Naive thymus-derived CD4-positive, alpha-beta T cell (primary cell): ENCODE measurements at regions not wholly inside any gene's neighbourhood (a gene's known extent, or its start where the extent isn't known, plus 50 kb on each side); places are given as distances from the start of the nearest gene placed in this dataset.

ENCODE experiments used
- ATAC-seq: fragments of 150-1000 bp; cut with Tn5 transposase; 2 replicates; pipeline ENCODE4 v1.10.0; 2021; ENCODE audit warnings: mild to moderate bottlenecking, moderate library complexity
- CTCF ChIA-PET: fragments of 350-600 bp; sonication (Branson Sonifier 250); formaldehyde crosslinking; loops from one replicate; lab custom pipeline; 2021; ENCODE audit warnings: antibody characterized with exemption; lab: Charles Lee
- POLR2A ChIA-PET: fragments of 350-600 bp; sonication (Branson Sonifier 250); formaldehyde crosslinking; loops from one replicate; lab custom pipeline; 2021; ENCODE audit warnings: antibody characterized with exemption, inconsistent platforms; lab: Charles Lee
- DNase-seq, 9 donors: peaks; one replicate each; pipeline versions ENCODE4 v3.0.0 to v3.0.0-alpha.2; 2020 to 2022; ENCODE audit warnings: mixed read lengths in 1 of 9
- H3K27ac ChIP-seq: one replicate; pipeline ENCODE4 v1.7.0; 2013; ENCODE audit warnings: mild to moderate bottlenecking, low read depth, low read length, moderate library complexity
- H3K27me3 ChIP-seq, 2 donors: one replicate each; pipeline ENCODE4 v1.7.0; 2013; ENCODE audit warnings: low read length in 2 of 2, mild to moderate bottlenecking in 2 of 2, moderate library complexity in 2 of 2; ENCODE audit not compliant: control insufficient read depth in 2 of 2, insufficient read depth in 2 of 2
- H3K36me3 ChIP-seq, 3 experiments: 1 replicate in 2 of 3; 2 replicates in 1 of 3; pipeline ENCODE4 v1.7.0; 2013; ENCODE audit warnings: low read length in 3 of 3, mild to moderate bottlenecking in 3 of 3, moderate library complexity in 1 of 3; ENCODE audit not compliant: insufficient read depth in 3 of 3, control insufficient read depth in 2 of 3
- H3K4me1 ChIP-seq, 2 donors: one replicate each; pipeline ENCODE4 v1.7.0; 2013; ENCODE audit warnings: low read length in 2 of 2, mild to moderate bottlenecking in 2 of 2, moderate library complexity in 1 of 2; ENCODE audit not compliant: control insufficient read depth in 2 of 2, insufficient read depth in 2 of 2
- H3K4me3 ChIP-seq: 2 replicates; pipeline ENCODE4 v1.7.0; 2013; ENCODE audit warnings: mild to moderate bottlenecking, low read length
- H3K9me3 ChIP-seq, 3 experiments: 1 replicate in 2 of 3; 2 replicates in 1 of 3; pipeline ENCODE4 v1.7.0; 2013; ENCODE audit warnings: low read length in 3 of 3; ENCODE audit not compliant: control insufficient read depth in 2 of 3
- H3K27ac Mint-ChIP-seq, 9 donors: one replicate each; pipeline ENCODE4 v1.8.0; 2020 to 2022; ENCODE audit warnings: mixed read lengths in 9 of 9, mild to moderate bottlenecking in 8 of 9, moderate library complexity in 5 of 9, inconsistent platforms in 2 of 9
- H3K27me3 Mint-ChIP-seq, 5 donors: one replicate each; pipeline ENCODE4 v1.8.0; 2021 to 2022; ENCODE audit warnings: mixed read lengths in 5 of 5, mild to moderate bottlenecking in 1 of 5
- H3K36me3 Mint-ChIP-seq, 5 donors: one replicate each; pipeline ENCODE4 v1.8.0; 2020 to 2022; ENCODE audit warnings: mixed read lengths in 5 of 5, mild to moderate bottlenecking in 3 of 5, inconsistent platforms in 1 of 5
- H3K4me1 Mint-ChIP-seq, 7 donors: one replicate each; pipeline ENCODE4 v1.8.0; 2020 to 2022; ENCODE audit warnings: mixed read lengths in 7 of 7, mild to moderate bottlenecking in 3 of 7, inconsistent platforms in 1 of 7
- H3K4me3 Mint-ChIP-seq, 10 donors: one replicate each; pipeline ENCODE4 v1.8.0; 2020 to 2022; ENCODE audit warnings: mild to moderate bottlenecking in 10 of 10, mixed read lengths in 10 of 10, moderate library complexity in 6 of 10, inconsistent platforms in 2 of 10
- H3K9me3 Mint-ChIP-seq, 11 donors: one replicate each; pipeline ENCODE4 v1.8.0; 2020 to 2022; ENCODE audit warnings: mixed read lengths in 11 of 11, mild to moderate bottlenecking in 4 of 11, inconsistent platforms in 1 of 11, moderate library complexity in 1 of 11
- intact Hi-C, 2 donors: fragments of 100-400 bp; cut with micrococcal nuclease; formaldehyde crosslinking; loops; one replicate each; pipeline ENCODE4 v1.15.1; 2023

GRCh38 chr16:86156155-86156554, 257.2 kb downstream of the IRF8 start:
- Histone ChIP-seq H3K27ac (no peak overlapping the region), H3K4me3 (no peak overlapping the region), H3K9me3 (no peaks in the 10 kb centered on the region), H3K27me3 (no peaks in the 10 kb centered on the region), H3K4me1 (no peaks in the 10 kb centered on the region), H3K36me3 (no peaks in the 10 kb centered on the region)
- DNase-seq (no peak), ATAC-seq (no peak)
- Mint-ChIP-seq H3K27me3 (peaks cover 6 to 43% (median 22%) of the 10 kb centered on the region in 5 donors), H3K4me1 (peaks cover 0 to 12% (median 5%) of the 10 kb centered on the region in 7 donors), H3K4me3 (no peak overlapping the region), H3K36me3 (peaks cover 0 to 7% (median 0%) of the 10 kb centered on the region in 5 donors), H3K27ac (no peak overlapping the region), H3K9me3 (peaks cover 0 to 14% (median 0%) of the 10 kb centered on the region in 11 donors)
- POLR2A ChIA-PET = no interaction called here
- intact Hi-C loops = no loop called here
- CTCF ChIA-PET = no interaction called here

- Mint-ChIP-seq H3K27me3 (peaks cover 6 to 35% (median 18%) of the 10 kb centered on the region in 5 donors), H3K4me3 (no peak overlapping the region), H3K4me1 (peaks cover 0 to 12% (median 5%) of the 10 kb centered on the region in 7 donors), H3K27ac (no peak overlapping the region), H3K9me3 (peaks cover 0 to 18% (median 0%) of the 10 kb centered on the region in 11 donors), H3K36me3 (peaks cover 0 to 7% (median 0%) of the 10 kb centered on the region in 5 donors)
- DNase-seq (no peak), ATAC-seq (no peak)
- POLR2A ChIA-PET = no interaction called here
- H3K27ac ChIP-seq = no peak overlapping the region
- no peaks in the 10 kb centered on the region for H3K27me3 ChIP-seq
- no peak overlapping the region for H3K4me3 ChIP-seq
- CTCF ChIA-PET = no interaction called here
- H3K4me1 ChIP-seq = no peaks in the 10 kb centered on the region
- intact Hi-C loops = no loop called here
- no peaks in the 10 kb centered on the region for H3K9me3 ChIP-seq
- no peaks in the 10 kb centered on the region for H3K36me3 ChIP-seq
These were observed 258.8 kb downstream of the IRF8 start for GRCh38 chr16:86157616-86158247.

GRCh38 chr16:86158688-86159360, 259.9 kb downstream of the IRF8 start:
- Mint-ChIP-seq H3K9me3 (peaks cover 0 to 18% (median 0%) of the 10 kb centered on the region in 11 donors), H3K27me3 (peaks cover 6 to 31% (median 16%) of the 10 kb centered on the region in 5 donors), H3K27ac (peak overlapping the region in 1 of 9 donors; percentile 21), H3K4me3 (peak overlapping the region in 5 of 10 donors; percentile 21 to 57 (median 48)), H3K4me1 (peaks cover 0 to 12% (median 5%) of the 10 kb centered on the region in 7 donors), H3K36me3 (peaks cover 0 to 7% (median 0%) of the 10 kb centered on the region in 5 donors)
- H3K4me1 ChIP-seq = no peaks in the 10 kb centered on the region
- ChIA-PET POLR2A (no interaction called here), CTCF (no interaction called here)
- ATAC-seq (no peak), DNase-seq (no peak)
- no peaks in the 10 kb centered on the region for H3K9me3 ChIP-seq
- H3K27ac ChIP-seq = no peak overlapping the region
- no peak overlapping the region for H3K4me3 ChIP-seq
- H3K36me3 ChIP-seq = no peaks in the 10 kb centered on the region
- intact Hi-C loops = no loop called here
- no peaks in the 10 kb centered on the region for H3K27me3 ChIP-seq

- Histone ChIP-seq H3K9me3 (peaks cover 0 to 3% (median 0%) of the 10 kb centered on the region in 3 experiments), H3K4me1 (no peaks in the 10 kb centered on the region), H3K27me3 (no peaks in the 10 kb centered on the region), H3K4me3 (no peak overlapping the region), H3K36me3 (no peaks in the 10 kb centered on the region), H3K27ac (no peak overlapping the region)
- ChIA-PET POLR2A (no interaction called here), CTCF (no interaction called here)
- DNase-seq (no peak), ATAC-seq (no peak)
- intact Hi-C loops = no loop called here
- Mint-ChIP-seq H3K27ac (no peak overlapping the region), H3K9me3 (peaks cover 3 to 36% (median 18%) of the 10 kb centered on the region in 11 donors), H3K4me3 (no peak overlapping the region), H3K36me3 (peaks cover 0 to 5% (median 0%) of the 10 kb centered on the region in 5 donors), H3K27me3 (peaks cover 0 to 35% (median 11%) of the 10 kb centered on the region in 5 donors), H3K4me1 (peaks cover 0 to 7% (median 0%) of the 10 kb centered on the region in 7 donors)
These were observed 266.5 kb downstream of the IRF8 start for GRCh38 chr16:86165479-86165878.

GRCh38 chr16:86166414-86166813, 267.5 kb downstream of the IRF8 start:
- peaks cover 0 to 3% (median 0%) of the 10 kb centered on the region in 3 experiments for H3K9me3 ChIP-seq
- H3K36me3 Mint-ChIP-seq = peaks cover 0 to 5% (median 0%) of the 10 kb centered on the region in 5 donors
- no peak overlapping the region for H3K27ac ChIP-seq
- intact Hi-C loops = no loop called here
- peaks cover 3 to 36% (median 18%) of the 10 kb centered on the region in 11 donors for H3K9me3 Mint-ChIP-seq
- DNase-seq (no peak), ATAC-seq (no peak)
- H3K4me1 Mint-ChIP-seq = peaks cover 0 to 7% (median 0%) of the 10 kb centered on the region in 7 donors
- no peak overlapping the region for H3K4me3 Mint-ChIP-seq
- ChIA-PET POLR2A (no interaction called here), CTCF (no interaction called here)
- peaks cover 0 to 40% (median 15%) of the 10 kb centered on the region in 5 donors for H3K27me3 Mint-ChIP-seq
- no peak overlapping the region for H3K4me3 ChIP-seq
- H3K27me3 ChIP-seq = no peaks in the 10 kb centered on the region
- no peak overlapping the region for H3K27ac Mint-ChIP-seq
- H3K4me1 ChIP-seq = no peaks in the 10 kb centered on the region
- no peaks in the 10 kb centered on the region for H3K36me3 ChIP-seq

GRCh38 chr16:86167061-86167460, 268.1 kb downstream of the IRF8 start:
- intact Hi-C loops = no loop called here
- POLR2A ChIA-PET = no interaction called here
- ATAC-seq (no peak), DNase-seq (no peak)
- no peaks in the 10 kb centered on the region for H3K4me1 ChIP-seq
- H3K36me3 ChIP-seq = no peaks in the 10 kb centered on the region
- Mint-ChIP-seq H3K27ac (no peak overlapping the region), H3K27me3 (peaks cover 0 to 40% (median 16%) of the 10 kb centered on the region in 5 donors), H3K36me3 (peaks cover 0 to 5% (median 0%) of the 10 kb centered on the region in 5 donors), H3K4me3 (no peak overlapping the region), H3K4me1 (peaks cover 0 to 7% (median 0%) of the 10 kb centered on the region in 7 donors), H3K9me3 (peaks cover 3 to 36% (median 18%) of the 10 kb centered on the region in 11 donors)
- no peaks in the 10 kb centered on the region for H3K27me3 ChIP-seq
- H3K27ac ChIP-seq = no peak overlapping the region
- peaks cover 0 to 3% (median 0%) of the 10 kb centered on the region in 3 experiments for H3K9me3 ChIP-seq
- H3K4me3 ChIP-seq = no peak overlapping the region
- CTCF ChIA-PET = no interaction called here
